ENCODE measurements at regions not wholly inside any gene's neighbourhood (a gene's known extent, or its start where the extent isn't known, plus 50 kb on each side); places are given as distances from the start of the nearest gene placed in this dataset.

DNA sequence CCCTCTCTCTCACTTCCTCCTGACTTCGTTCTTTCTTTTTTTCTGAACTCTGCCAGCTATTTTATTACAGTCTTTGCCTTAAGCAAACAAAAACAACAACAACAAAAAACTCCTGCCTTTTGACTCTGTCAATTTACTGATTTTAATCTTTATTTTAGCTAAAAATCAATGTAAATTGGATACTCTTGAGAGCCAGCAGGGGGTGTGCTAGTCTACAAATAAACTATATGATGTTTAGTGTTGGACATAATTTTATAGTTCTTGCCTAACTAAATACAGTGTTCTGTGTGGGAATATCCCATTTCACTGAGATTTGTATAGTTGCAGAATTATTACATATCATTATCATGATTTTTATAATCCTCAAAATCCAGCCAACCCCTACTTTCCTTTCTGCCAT is 1199.9 kb upstream of the SPRY2 start:
- peak; percentile 26 for DNase-seq (ENCODE audit: low spot score)

- DNase-seq (ENCODE audit: low spot score): no peak
Measured at GRCh38 chr13:81539643-81540150, 1198.8 kb upstream of the SPRY2 start.

- DNase-seq (ENCODE audit: low spot score): no peak
Measured at GRCh38 chr13:81498969-81499368, 1158.0 kb upstream of the SPRY2 start.

GRCh38 chr13:81493144-81493543 is 1152.2 kb upstream of the SPRY2 start:
- no peak for DNase-seq (ENCODE audit: low spot score)

GRCh38 chr13:81492449-81492848 is 1151.5 kb upstream of the SPRY2 start:
- no peak for DNase-seq (ENCODE audit: low spot score)

DNA sequence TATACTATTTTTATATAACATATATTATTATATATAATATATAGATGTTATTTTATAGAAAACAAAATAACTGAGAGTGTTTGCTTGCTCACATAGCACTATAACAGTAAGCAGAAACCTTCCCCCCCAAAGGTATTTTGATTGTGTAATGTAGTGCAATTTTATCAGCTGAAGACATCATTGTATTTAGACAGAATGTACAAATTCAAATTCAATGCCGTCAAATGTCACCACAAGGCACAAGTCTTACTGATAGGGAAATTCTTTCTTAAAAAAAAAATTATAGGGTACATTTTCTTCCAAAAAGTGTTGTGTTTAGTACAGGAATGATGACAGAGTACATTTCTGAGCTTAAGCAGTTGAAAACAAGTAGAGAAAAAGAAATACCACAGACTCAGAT is 1147.1 kb upstream of the SPRY2 start:
- DNase-seq (ENCODE audit: low spot score): no peak

DNA sequence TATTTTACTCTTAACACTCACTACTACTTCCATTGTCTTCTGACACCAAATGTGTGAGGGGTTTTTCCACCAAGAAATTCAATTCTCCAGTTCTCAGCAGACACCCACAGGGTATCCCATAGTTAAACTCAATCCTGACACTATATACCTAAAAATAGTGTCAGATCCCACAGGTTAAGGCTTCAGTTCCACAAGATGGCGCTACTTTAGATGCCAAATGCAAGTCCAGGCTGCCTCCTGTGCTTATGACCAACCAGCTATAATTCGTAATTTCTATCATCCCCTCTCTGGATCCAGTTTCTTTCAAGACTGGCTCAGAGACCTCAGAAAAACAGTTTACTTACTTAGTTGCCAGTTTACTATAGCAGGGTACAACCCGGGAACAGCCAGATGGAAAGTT is 1146.2 kb upstream of the SPRY2 start:
- DNase-seq (ENCODE audit: low spot score): peak; percentile 47

DNA sequence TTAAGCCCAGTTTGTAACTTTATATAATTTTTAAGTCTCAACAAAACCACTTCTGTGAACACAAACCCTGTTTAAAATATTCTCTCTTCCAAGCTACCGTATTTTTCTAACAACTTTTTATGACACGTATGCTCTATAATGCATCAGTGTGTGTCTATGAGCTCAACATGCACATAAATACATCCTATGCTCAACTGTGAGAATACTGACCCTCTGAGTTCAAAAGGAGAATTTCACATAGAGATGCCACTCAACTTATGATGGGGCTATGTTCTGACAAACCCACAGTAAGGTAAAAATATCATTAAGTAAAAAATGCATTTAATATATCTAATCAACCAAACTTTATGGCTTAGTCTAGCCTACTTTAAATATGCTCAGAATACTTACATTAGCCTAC is 1139.7 kb upstream of the SPRY2 start:
- DNase-seq (ENCODE audit: low spot score): peak; percentile 40

GRCh38 chr13:81473366-81473899 is 1132.5 kb upstream of the SPRY2 start:
- no peak for DNase-seq (ENCODE audit: low spot score)

DNA sequence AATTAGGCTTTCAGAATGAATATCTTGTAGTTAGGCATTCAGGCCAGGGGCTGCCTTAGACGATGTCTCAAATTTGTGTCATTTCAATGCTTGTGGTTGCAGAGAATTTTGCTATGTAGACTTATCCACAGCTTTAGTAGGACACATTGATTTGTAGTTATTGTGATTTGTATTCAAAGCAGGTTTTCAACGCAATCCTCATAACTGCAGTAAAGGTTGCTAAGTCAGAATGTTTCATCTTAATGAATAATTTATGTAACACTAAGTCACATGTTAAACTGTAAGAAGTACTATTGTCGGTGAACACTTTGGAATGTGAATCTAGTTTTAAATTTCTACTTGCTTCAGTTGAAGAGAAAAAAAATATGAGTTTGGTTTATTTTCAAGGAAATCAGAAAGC is 1117.2 kb upstream of the SPRY2 start:
- DNase-seq (ENCODE audit: low spot score): peak; percentile 13

DNA sequence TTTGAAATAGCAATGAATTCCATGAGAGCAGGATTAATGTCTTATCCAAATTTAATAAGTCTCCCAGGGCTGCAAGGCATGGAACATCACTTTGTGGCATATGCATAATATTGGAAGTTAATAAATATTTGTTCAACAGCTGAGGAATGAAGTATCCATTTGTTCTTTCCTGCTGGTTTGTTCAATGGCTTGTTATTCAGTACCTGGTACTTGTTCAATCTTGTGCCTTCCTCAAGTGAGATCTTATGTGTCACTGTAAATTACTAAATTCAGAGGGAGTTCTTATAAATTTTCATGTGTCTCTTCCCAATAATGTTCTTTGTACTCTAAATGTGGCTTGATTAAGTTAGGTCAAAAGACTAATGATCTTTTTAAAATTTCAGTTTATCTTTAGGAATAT is 1105.5 kb upstream of the SPRY2 start:
- DNase-seq (ENCODE audit: low spot score): no peak

- no peak for DNase-seq (ENCODE audit: low spot score)
Measured at GRCh38 chr13:81442904-81443303, 1102.0 kb upstream of the SPRY2 start.

DNA sequence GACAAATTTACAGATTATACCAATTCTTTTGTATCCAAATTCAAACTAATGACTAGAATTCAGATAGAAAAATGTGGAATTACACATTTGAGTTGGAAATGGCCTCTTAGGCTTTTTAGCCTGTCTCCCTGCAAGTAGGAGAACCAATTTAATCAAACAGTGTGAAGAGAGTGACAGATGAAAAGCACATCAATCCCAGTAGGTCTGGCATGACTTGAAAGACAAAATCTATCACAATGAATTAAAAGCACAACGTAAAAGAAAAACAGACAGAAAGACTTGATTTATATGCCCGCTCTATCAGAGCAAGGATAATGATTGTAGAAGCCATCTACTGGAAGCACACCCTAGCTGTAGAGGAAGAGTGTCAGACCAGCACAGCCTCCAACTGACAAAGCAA is 1084.4 kb upstream of the SPRY2 start:
- no peak for DNase-seq (ENCODE audit: low spot score)

DNA sequence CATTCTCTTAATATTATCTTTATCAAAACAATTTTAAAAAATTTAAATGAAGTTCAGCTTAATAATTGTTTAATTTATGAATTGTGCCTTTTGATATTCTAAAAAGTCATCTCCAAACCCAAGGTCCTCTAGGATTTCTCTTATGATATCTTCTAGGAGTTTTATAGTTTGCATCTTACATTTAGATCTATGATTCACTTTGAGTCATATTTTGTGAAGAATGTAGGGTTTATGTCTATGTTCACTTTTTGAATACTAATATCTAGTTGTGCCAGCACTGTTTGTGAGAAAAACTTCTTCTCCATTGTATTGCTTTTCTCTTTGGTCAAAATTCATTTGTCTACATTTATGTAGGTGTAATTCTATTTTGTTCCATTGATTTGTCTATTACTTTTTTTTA is 1068.4 kb upstream of the SPRY2 start:
- DNase-seq (ENCODE audit: low spot score): peak; percentile 10

DNA sequence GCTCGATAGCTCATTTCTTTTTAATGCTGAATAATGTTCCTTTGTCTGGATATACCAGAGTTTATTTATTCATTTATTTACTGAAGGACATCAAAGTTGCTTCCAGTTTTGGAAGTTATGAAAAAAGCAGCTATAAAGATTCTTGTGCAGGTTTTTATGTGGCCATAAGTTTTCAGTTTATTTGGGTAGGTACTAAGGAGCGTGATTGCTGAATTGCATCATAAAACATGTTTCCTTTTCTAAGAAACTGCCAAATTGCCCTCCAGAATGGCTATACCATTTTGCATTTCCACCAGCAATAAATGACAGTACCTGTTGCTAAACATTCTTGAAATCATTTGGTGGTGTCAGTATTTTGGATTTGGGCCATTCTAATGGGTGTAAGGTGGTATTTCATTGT is 1067.7 kb upstream of the SPRY2 start:
- DNase-seq (ENCODE audit: low spot score): no peak

- peak; percentile 93 for DNase-seq (ENCODE audit: low spot score)
Measured at GRCh38 chr13:81406639-81407292, 1065.8 kb upstream of the SPRY2 start.

DNA sequence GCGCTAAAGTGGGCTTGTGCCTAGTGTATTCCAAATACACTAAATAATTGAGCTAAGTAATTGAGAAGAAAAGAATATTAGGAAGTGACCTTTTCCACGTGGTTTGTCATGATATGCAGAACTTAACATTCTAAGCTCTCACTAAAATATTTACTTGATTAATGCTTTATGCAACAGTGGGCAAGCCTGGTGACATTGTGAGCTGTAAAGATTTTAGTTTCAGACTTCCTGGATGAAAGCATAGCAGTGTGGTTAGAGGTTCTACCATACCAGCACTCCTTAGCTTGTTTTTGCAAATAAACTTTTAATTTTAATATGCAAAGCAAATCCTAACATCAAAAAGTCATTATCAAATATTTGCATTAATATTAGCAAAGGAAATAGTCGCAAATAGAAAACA is 1065.1 kb upstream of the SPRY2 start:
- DNase-seq (ENCODE audit: low spot score): peak; percentile 75

GRCh38 chr13:81396192-81396591 is 1055.3 kb upstream of the SPRY2 start:
- DNase-seq (ENCODE audit: low spot score): no peak

DNA sequence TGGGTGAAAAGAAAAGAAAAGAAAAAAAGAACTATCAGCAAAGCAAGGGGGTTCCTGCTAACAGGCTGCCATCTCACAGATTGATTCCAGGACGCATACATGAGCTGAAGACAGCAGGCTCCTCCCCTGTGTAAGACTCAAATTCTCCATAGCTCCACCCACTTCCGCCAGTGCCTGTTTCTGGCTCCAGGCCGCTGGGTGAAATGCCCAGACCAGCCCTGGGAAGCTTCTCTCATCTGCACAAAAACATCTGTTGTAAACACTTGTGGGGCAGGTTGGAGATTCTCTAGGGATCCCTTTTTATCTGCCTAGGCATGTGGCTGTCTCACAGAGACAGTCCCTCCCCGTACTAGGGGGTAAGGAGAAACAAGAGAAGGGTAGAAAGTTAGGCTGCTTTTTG is 1054.4 kb upstream of the SPRY2 start:
- DNase-seq (ENCODE audit: low spot score): no peak

DNA sequence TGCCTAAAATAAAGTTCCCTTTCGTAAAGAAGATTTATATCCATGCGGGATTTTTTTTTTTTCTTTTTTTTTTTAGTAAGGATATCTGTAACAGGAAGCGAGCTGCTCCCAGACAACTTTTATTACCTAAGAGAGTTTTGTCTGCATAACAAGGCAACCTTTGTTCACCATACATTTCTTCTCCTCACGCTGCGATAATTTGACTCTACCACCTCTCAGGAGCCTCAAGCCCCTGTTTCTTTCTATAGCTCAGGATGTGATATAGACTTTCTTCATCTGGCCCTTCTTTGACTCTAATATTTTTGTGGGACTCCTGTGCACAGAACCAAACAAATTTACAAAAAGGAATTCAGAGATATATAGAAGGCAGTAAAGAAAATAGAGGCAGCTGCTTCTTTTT is 1053.7 kb upstream of the SPRY2 start:
- DNase-seq (ENCODE audit: low spot score): no peak

- no peak for DNase-seq (ENCODE audit: low spot score)
Measured at GRCh38 chr13:81393721-81394120, 1052.8 kb upstream of the SPRY2 start.

- DNase-seq (ENCODE audit: low spot score): no peak
Measured at GRCh38 chr13:81393110-81393509, 1052.2 kb upstream of the SPRY2 start.

GRCh38 chr13:81388400-81388799 is 1047.5 kb upstream of the SPRY2 start:
- peak; percentile 62 for DNase-seq (ENCODE audit: low spot score)

- DNase-seq (ENCODE audit: low spot score): no peak
Measured at GRCh38 chr13:81383444-81383843, 1042.5 kb upstream of the SPRY2 start.
